OCI-LY7 (cell line): ENCODE measurements at regions not wholly inside any gene's neighbourhood (a gene's known extent, or its start where the extent isn't known, plus 50 kb on each side); places are given as distances from the start of the nearest gene placed in this dataset.

Source experiments
- BruUV-seq: library from RNA; stranded (reverse); fragments of 400-500 nt; replicated peaks from 2 replicates; lab custom pipeline; 2021; lab: Mats Ljungman, UMichigan
- CTCF ChIA-PET: fragments of 300-600 bp; sonication (Branson Sonifier 250); formaldehyde crosslinking; loops from one replicate; lab custom pipeline; 2022; ENCODE audit warnings: antibody characterized with exemption; ENCODE audit not compliant: unreplicated experiment; lab: Charles Lee
- POLR2A ChIA-PET: fragments of 300-600 bp; sonication (Branson Sonifier 250); formaldehyde crosslinking; loops from one replicate; lab custom pipeline; 2022; ENCODE audit warnings: antibody characterized with exemption; lab: Charles Lee
- DNase-seq: peaks from one replicate; pipeline ENCODE4 v3.0.0-alpha.2; 2015; ENCODE audit warnings: low spot score
- H2AFZ ChIP-seq: fragments of 200-600 bp; sonication (generic), shearing (Covaris generic); 2 replicates; pipeline ENCODE4 v1.6.1; 2014; ENCODE audit warnings: mild to moderate bottlenecking, antibody characterized with exemption, low read length, moderate library complexity
- H3K27ac ChIP-seq: fragments of 200-600 bp; sonication (generic); 2 replicates; pipeline ENCODE4 v1.5.1; 2014; ENCODE audit warnings: mixed run types, low read depth, mild to moderate bottlenecking, moderate library complexity, low read length, inconsistent platforms; ENCODE audit not compliant: poor library complexity, severe bottlenecking
- H3K36me3 ChIP-seq: fragments of 200-600 bp; sonication (generic); 2 replicates; pipeline ENCODE4 v1.6.1; 2014; ENCODE audit warnings: mild to moderate bottlenecking, antibody characterized with exemption, low read length, moderate library complexity, mixed read lengths; ENCODE audit not compliant: insufficient read depth
- H3K4me1 ChIP-seq: fragments of 200-600 bp; sonication (generic); 2 replicates; pipeline ENCODE4 v1.5.1; 2014; ENCODE audit warnings: mild to moderate bottlenecking, low read length; ENCODE audit not compliant: insufficient read depth, poor library complexity, severe bottlenecking
- H3K4me2 ChIP-seq: fragments of 200-600 bp; sonication (generic); 2 replicates; pipeline ENCODE4 v1.6.1; 2014; ENCODE audit warnings: mild to moderate bottlenecking, low read length
- H3K4me3 ChIP-seq: fragments of 200-600 bp; sonication (generic); 2 replicates; pipeline ENCODE4 v1.5.1; 2014; ENCODE audit warnings: mild to moderate bottlenecking, low read depth, low read length; ENCODE audit not compliant: poor library complexity, severe bottlenecking
- H3K79me2 ChIP-seq: fragments of 200-600 bp; sonication (generic); 2 replicates; pipeline ENCODE4 v1.6.1; 2016; ENCODE audit warnings: low read depth, mild to moderate bottlenecking, low read length, moderate library complexity, mixed read lengths; ENCODE audit not compliant: insufficient read depth
- H3K9me2 ChIP-seq: fragments of 200-600 bp; sonication (generic); 2 replicates; pipeline ENCODE4 v1.6.1; 2016; ENCODE audit warnings: mild to moderate bottlenecking, low read length, mixed read lengths; ENCODE audit not compliant: insufficient read depth
- H3K9me3 ChIP-seq: fragments of 200-600 bp; sonication (generic); 2 replicates; pipeline ENCODE4 v1.6.1; 2014; ENCODE audit warnings: mild to moderate bottlenecking, mixed run types, low read length, mixed read lengths
- H4K20me1 ChIP-seq: fragments of 200-600 bp; sonication (generic); 2 replicates; pipeline ENCODE4 v1.6.1; 2014; ENCODE audit warnings: mild to moderate bottlenecking, antibody characterized with exemption, low read length, moderate library complexity, mixed read lengths; ENCODE audit not compliant: insufficient read depth
- EZH2phosphoT487 ChIP-seq: fragments of 200-600 bp; sonication (generic); IDR thresholded peaks from 2 replicates; pipeline ENCODE4 v1.6.1; 2018; ENCODE audit warnings: low read depth, borderline replicate concordance, mild to moderate bottlenecking, mixed run types, antibody characterized with exemption, low read length, moderate library complexity, mixed read lengths
- intact Hi-C: fragments of 100-400 bp; cut with micrococcal nuclease; formaldehyde crosslinking; loops from one replicate; pipeline ENCODE4 v1.10.0; 2022; ENCODE audit not compliant: unreplicated experiment
- TF ChIP-seq, protein P1 (sequence below): fragments of 200-600 bp; sonication (generic); conservative IDR thresholded peaks from 2 replicates; pipeline ENCODE4 v1.5.1; 2014; ENCODE audit warnings: mild to moderate bottlenecking, antibody characterized with exemption, low read length, moderate library complexity, mixed read lengths

DNA sequence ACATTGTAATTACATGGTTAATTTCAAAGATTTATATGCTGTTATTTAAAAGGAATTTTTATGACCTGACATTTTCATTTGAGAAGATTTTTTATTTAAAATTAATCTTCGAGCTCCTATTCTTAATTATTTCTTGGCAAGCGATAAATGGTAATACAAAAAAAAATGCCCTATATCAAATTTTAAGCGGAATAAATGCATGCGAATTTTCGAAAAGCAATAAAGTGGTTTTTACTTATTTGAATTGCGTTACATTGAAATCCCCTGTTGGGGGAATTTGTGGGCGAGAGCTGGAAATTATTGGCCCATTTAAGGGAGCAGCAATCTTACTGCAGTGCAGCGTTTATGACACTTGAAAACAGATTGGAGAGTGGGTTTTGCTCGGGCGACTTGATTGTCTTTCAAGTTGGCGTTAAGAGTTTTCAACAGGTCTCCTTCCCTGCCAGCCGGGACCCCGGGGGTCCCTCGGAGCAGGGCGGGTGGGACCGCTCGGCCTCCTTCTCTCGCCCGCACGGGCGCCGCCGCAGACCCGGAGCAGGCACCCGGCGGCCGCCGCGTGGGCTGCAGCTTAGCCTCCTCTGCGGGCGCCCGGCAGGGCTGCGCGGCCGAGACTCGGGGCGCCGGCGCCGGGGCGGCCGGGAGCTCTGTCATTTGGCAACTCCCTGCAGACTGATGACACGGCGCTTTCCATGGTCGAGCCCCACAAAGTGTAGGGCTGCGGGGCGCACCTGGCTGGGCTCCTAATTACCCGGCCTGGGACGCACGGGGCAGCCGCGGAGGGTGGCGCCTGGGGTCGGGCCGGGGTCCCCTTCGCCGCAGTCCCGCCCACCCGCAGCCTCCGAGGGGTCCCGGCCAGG is 255.1 kb upstream of the SOX21 start:
- no peak for DNase-seq
- BruUV-seq, result no TSS peak
- Histone ChIP-seq H3K4me1 (no peaks in the 10 kb centered on the region), H4K20me1 (no peaks in the 10 kb centered on the region), H3K4me3 (no peak overlapping the region), H3K9me3 (no peaks in the 10 kb centered on the region), H3K27ac (no peak overlapping the region), H3K9me2 (no peaks in the 10 kb centered on the region), H3K79me2 (no peaks in the 10 kb centered on the region), H2AFZ (no peak overlapping the region), H3K4me2 (no peak overlapping the region), H3K36me3 (no peaks in the 10 kb centered on the region)
- no peak for TF ChIP-seq EZH2phosphoT487
- TF ChIP-seq, protein P1, sequence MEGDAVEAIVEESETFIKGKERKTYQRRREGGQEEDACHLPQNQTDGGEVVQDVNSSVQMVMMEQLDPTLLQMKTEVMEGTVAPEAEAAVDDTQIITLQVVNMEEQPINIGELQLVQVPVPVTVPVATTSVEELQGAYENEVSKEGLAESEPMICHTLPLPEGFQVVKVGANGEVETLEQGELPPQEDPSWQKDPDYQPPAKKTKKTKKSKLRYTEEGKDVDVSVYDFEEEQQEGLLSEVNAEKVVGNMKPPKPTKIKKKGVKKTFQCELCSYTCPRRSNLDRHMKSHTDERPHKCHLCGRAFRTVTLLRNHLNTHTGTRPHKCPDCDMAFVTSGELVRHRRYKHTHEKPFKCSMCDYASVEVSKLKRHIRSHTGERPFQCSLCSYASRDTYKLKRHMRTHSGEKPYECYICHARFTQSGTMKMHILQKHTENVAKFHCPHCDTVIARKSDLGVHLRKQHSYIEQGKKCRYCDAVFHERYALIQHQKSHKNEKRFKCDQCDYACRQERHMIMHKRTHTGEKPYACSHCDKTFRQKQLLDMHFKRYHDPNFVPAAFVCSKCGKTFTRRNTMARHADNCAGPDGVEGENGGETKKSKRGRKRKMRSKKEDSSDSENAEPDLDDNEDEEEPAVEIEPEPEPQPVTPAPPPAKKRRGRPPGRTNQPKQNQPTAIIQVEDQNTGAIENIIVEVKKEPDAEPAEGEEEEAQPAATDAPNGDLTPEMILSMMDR, result no peak
- ChIA-PET POLR2A (interaction anchor here (0.6 to 0.7 kb wide), 3 partner anchors 17 to 1176 kb away, joined by 3 to 4 read pairs (median 3); no protein-coding TSS in a partner anchor), CTCF (no interaction called here)
- intact Hi-C loops, result no loop called here

DNA sequence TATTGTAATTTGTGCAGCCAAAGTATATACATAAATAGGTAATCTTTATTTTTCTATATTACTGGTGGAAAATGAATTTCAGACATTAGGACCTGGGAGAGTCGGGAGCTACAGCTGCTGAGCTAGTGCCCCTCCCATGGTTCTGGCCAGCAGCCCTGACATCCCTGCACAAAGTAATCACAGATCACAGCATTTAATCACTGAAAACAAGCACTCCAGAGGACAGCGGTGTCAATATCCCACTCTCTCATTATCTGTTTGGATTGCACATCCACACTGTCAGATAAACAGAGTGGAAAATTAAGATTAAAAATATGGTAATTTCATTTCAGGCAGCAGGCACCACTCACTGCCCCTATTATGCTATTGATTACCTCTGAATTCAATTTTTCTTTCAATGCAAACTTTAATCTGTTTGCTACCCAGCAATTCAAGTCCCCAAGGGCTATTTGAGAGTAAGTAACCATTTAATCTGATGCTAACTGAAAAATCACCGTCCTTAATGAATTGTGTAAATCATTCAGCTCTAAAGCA is 254.1 kb upstream of the SOX21 start:
- POLR2A ChIA-PET, result interaction anchor here (0.6 kb wide), 1 partner anchor 458 kb away, joined by 3 read pairs; no protein-coding TSS in a partner anchor
- CTCF ChIA-PET, result no interaction called here
- Histone ChIP-seq H3K9me2 (no peaks in the 10 kb centered on the region), H4K20me1 (no peaks in the 10 kb centered on the region), H3K4me2 (no peak overlapping the region), H3K27ac (no peak overlapping the region), H2AFZ (no peak overlapping the region), H3K4me3 (no peak overlapping the region), H3K4me1 (no peaks in the 10 kb centered on the region), H3K9me3 (no peaks in the 10 kb centered on the region), H3K36me3 (no peaks in the 10 kb centered on the region), H3K79me2 (no peaks in the 10 kb centered on the region)
- intact Hi-C loops, result no loop called here
- no peak for DNase-seq
- TF ChIP-seq, protein P1, result no peak
- no peak for TF ChIP-seq EZH2phosphoT487
- no TSS peak for BruUV-seq

DNA sequence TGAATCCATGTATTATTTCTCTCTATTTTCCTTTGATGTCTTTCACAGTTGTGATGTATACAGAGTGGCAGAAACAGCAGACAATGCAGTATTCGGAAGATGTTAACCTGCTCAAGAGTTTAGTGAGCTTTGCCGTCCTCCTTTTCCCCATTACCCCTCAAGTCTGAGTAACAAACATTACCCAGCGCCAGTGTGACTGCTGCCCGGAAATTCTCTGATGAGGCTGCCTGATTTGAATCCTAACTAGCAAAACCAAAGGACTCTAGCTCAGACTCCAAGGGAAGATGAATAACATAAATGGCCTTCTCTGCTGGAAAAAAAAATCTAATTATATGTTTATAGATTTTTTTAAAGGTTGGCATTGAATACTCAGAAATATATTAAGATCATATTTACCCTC is 247.3 kb upstream of the SOX21 start:
- H3K9me3 ChIP-seq, result no peaks in the 10 kb centered on the region
- H3K79me2 ChIP-seq, result no peaks in the 10 kb centered on the region
- no peak for DNase-seq
- ChIA-PET POLR2A (no interaction called here), CTCF (no interaction called here)
- TF ChIP-seq EZH2phosphoT487, result no peak
- TF ChIP-seq, protein P1, result no peak
- H3K4me1 ChIP-seq, result no peaks in the 10 kb centered on the region
- BruUV-seq, result no TSS peak
- H3K4me2 ChIP-seq, result no peak overlapping the region
- intact Hi-C loops, result no loop called here
- H3K27ac ChIP-seq, result no peak overlapping the region
- H3K36me3 ChIP-seq, result no peaks in the 10 kb centered on the region
- no peak overlapping the region for H2AFZ ChIP-seq
- H3K9me2 ChIP-seq, result no peaks in the 10 kb centered on the region
- no peaks in the 10 kb centered on the region for H4K20me1 ChIP-seq
- H3K4me3 ChIP-seq, result no peak overlapping the region
